ENCODE measurements at regions not wholly inside any gene's neighbourhood (a gene's known extent, or its start where the extent isn't known, plus 50 kb on each side); places are given as distances from the start of the nearest gene placed in this dataset.

- no peak for DNase-seq (ENCODE audit: low spot score)
Observed at GRCh38 chr10:44243851-44244510, 140.9 kb downstream of the CXCL12 start.

- DNase-seq (ENCODE audit: low spot score), result no peak
Observed at GRCh38 chr10:44242826-44243225, 142.1 kb downstream of the CXCL12 start.

GRCh38 chr10:44242091-44242490 is 142.8 kb downstream of the CXCL12 start:
- DNase-seq (ENCODE audit: low spot score), result no peak

- no peak for DNase-seq (ENCODE audit: low spot score)
Observed at GRCh38 chr10:44240584-44241205, 144.2 kb downstream of the CXCL12 start.

GRCh38 chr10:44238212-44238611 is 146.7 kb downstream of the CXCL12 start:
- no peak for DNase-seq (ENCODE audit: low spot score)

- no peak for DNase-seq (ENCODE audit: low spot score)
Observed at GRCh38 chr10:44237364-44238049, 147.4 kb downstream of the CXCL12 start.

- no peak for DNase-seq (ENCODE audit: low spot score)
Observed at GRCh38 chr10:44235363-44235762, 149.5 kb downstream of the CXCL12 start.

- no peak for DNase-seq (ENCODE audit: low spot score)
Observed at GRCh38 chr10:44234483-44234875, 150.4 kb downstream of the CXCL12 start.

- no peak for DNase-seq (ENCODE audit: low spot score)
Observed at GRCh38 chr10:44233561-44234482, 151.1 kb downstream of the CXCL12 start.

- no peak for DNase-seq (ENCODE audit: low spot score)
Observed at GRCh38 chr10:44217274-44217820, 167.6 kb downstream of the CXCL12 start.

GRCh38 chr10:44216073-44216472 is 168.8 kb downstream of the CXCL12 start:
- no peak for DNase-seq (ENCODE audit: low spot score)

- no peak for DNase-seq (ENCODE audit: low spot score)
Observed at GRCh38 chr10:44209811-44210210, 175.1 kb downstream of the CXCL12 start.

- no peak for DNase-seq (ENCODE audit: low spot score)
Observed at GRCh38 chr10:44207160-44207559, 177.7 kb downstream of the CXCL12 start.

GRCh38 chr10:44206127-44206818 is 178.6 kb downstream of the CXCL12 start:
- no peak for DNase-seq (ENCODE audit: low spot score)

GRCh38 chr10:44205067-44205466 is 179.8 kb downstream of the CXCL12 start:
- DNase-seq (ENCODE audit: low spot score), result no peak

GRCh38 chr10:44203535-44203934 is 181.4 kb downstream of the CXCL12 start:
- DNase-seq (ENCODE audit: low spot score), result no peak

- DNase-seq (ENCODE audit: low spot score), result no peak
Observed at GRCh38 chr10:44202952-44203351, 181.9 kb downstream of the CXCL12 start.

GRCh38 chr10:44201656-44202055 is 183.2 kb downstream of the CXCL12 start:
- no peak for DNase-seq (ENCODE audit: low spot score)

GRCh38 chr10:44201011-44201410 is 183.9 kb downstream of the CXCL12 start:
- no peak for DNase-seq (ENCODE audit: low spot score)

GRCh38 chr10:44199991-44200655 is 184.8 kb downstream of the CXCL12 start:
- DNase-seq (ENCODE audit: low spot score), result no peak

GRCh38 chr10:44199267-44199666 is 185.6 kb downstream of the CXCL12 start:
- DNase-seq (ENCODE audit: low spot score), result no peak

All from CD4-positive, alpha-beta T cell treated with Interleukin-6 at 100 ng/mL for 8 hours (primary cell).